Stimulated activated CD4-positive, alpha-beta T cell treated with anti-CD3 and anti-CD28 coated beads, Interleukin-2, amount 100 ng/mL, for 48 hours (primary cell): ENCODE measurements at regions not wholly inside any gene's neighbourhood (a gene's known extent, or its start where the extent isn't known, plus 50 kb on each side); places are given as distances from the start of the nearest gene placed in this dataset.
"Not testable (repeated sequence)": the region's sequence is repeated elsewhere in the genome, so short reads cannot be mapped to it uniquely, and the experiment has no call there.

Experiments
- DNase-seq, 2 donors: peaks; one replicate each; pipeline ENCODE4 v3.0.0-alpha.2; 2020

DNA sequence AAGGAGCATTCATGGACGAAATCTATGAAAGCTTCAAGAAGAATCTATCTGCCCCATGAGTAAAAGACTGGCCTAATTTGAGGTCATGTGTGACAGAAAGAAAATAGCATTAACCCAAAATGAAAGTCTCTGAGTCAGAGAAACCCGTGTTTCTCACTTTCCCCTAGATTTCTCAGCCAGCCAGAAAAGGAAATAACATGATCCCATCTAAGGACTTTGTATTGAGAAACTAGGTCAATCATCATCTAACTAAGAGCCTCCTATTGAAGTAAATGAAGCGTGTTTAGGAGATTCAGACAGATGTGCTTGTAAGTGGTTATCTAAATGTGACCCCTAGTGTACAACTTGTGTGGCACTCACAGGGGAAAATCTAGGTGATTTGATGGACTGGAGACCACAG, 77.3 kb upstream of the ZNF366 start:
- DNase-seq: no peak

DNA sequence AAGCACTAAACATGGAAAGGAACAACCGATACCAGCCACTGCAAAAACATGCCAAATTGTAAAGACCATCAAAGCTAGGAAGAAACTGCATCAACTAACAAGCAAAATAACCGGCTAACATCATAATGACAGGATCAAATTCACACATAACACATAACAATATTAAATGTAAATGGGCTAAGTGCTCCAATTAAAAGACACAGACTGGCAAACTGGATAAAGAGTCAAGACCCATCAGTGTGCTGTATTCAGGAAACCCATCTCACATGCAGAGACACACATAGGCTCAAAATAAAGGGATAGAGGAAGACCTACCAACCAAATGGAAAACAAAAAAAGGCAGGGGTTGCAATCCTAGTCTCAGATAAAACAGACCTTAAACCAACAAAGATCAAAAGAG, 72.1 kb upstream of the ZNF366 start:
- not testable (repeated sequence) for DNase-seq

DNA sequence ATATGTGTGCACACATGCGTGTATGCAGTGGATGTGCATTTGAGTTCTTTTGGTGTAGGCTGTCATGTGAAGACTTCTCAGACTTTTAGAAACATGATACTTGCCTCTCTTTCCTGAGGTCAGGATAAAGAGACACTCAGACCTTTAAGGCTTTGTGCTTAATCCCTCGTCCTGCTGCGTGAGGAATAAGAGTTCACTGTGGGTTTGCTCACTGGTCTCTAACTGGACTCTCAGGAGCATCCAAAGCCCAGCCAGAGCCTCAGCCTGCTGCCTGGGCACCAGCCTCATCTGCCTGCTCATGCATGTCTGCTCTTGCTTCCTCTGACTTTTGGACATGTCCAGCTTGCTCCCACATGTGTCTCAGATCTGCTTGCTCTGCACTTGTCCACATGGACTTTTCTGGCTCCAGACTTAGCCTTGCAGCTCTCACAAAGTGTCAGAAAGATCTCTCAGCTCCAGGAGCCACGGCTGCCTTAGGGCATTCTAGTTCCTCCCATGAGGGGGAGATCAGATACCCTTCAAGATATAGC, 65.1 kb upstream of the ZNF366 start:
- no peak for DNase-seq

DNA sequence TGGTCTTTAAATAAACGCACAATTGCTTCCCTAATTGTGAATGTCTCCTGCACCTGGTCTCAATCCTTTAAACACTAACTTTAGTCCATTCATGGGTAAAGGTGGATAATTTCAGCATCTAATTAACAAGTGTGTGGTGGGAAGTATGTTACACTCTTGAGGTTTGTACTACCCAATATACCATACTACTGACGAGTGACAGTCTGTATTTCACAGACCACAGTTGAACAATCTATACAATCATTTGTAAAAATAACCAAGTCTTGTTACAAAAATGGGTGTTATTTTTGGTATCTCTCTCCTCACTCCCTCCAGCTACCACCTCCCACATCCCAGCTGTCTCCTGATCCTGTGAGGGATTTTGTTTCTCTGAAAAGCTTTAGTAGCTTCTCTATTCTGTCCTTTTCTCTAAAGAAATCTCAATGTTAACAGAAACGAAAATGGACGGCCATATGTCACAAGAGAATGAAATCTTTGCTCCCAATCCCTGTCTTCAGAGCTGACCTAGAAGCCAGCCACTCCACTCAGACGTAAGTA, 62.3 kb upstream of the ZNF366 start:
- no peak for DNase-seq

DNA sequence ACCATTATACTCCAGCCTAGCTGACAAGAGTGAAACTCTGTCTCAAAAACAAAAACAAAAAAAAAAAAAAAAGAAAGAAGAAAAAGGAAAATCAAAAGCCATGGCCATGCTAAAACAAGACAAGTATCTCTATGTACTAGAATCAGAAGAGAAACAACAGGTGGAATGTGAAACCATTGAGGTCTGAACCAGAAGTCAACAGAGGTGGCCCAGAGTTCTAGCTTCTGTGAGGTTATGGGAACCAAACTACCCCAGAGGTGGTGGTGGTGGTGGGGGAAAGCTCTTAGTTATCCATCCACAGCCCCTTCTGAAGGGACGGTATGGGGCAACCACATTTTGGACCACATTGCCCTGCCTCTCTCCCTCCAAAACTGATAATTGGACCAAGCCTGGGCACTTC, 59.5 kb upstream of the ZNF366 start:
- DNase-seq: no peak

DNA sequence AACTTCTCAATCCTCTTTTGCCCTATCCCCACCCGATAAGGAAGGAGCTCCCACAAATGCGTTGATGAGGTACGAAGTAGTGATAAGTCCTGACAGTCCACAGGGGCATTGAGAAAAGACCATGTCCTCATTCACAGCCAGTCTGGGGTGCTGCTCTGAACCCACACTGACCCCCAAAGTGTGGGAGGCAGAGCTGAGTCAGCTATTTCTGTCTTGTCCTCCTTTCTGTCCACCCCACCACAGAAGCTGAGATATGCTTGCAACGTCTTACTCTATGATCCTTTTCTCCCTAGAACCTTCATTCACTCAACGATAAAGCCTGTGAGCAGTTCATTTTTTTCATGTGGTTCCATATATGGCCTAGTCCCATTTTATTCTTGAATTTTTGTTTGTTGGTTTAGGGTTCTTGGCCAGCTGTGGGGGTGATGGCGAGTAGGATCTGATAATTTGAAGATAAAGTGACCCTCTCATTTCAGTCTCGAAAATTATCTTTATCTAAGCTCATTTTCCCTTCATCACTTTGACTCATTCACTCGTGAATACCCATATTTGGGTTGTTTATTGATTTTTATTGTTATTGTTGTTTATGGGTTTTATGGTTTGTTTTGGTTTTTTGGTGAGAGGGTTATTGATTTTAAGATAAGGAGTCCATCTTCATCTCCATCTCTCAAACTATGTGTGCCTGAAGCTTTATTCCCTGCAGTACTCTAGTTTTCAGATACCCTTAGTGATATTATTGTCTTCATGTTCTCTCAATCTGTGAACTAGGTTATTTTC, 58.5 kb upstream of the ZNF366 start:
- DNase-seq: no peak

DNA sequence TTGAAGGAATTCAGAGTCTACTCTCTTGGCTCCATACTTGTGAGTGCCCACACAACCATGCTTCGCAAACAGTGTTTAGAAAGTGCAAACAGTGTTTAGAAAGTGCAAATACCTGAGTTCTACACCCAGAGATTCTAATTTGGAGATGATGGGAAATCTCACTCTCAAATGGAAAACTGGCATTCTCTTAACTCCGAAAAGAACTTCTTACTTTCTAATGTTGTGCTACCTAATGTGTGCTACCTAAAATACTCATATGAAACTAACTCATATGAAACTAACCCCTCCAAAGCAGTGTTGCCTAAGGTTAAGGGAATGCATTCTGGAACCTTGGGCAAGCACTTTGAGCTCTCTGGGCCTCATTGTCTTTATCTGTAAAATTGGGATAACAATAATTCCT, 55.5 kb upstream of the ZNF366 start:
- DNase-seq: no peak

DNA sequence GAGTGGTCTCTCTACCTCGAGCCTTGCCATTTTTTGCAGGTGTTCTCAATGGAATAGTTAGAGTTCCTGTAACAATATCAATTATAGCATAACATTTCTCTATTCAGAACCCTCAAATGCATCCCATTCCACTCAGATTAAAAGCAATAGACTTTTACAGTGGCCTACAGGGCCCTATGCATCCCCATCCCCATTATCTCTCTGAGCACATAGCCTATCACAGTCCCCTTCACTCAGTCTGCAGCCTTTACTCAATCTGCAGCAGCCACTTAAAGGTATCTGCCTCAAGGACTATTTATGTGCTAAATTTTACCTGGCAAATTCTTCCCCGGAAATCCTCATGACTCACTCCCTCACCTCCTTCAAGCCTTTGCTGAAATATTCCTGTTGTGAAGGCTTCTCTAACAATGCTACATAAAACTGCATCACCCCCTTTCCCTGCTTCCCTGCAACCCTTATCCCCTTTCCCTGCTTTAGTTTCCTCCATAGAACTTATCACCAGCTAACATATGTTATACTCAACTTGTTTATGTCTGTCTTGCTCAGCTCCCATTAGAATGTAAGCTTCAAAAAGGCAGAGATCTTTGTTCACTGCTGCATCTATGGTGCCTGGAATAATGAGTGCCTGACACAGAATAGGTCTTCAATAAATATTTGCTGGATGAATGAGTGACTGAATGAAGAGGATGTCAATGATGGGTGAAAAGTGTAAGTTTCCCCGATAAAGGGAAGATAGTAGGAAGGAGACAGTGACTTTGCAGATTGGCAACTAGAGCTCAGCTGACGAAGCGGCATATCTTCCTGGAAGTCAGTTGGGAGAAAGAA, 54.1 kb upstream of the ZNF366 start:
- no peak for DNase-seq

DNA sequence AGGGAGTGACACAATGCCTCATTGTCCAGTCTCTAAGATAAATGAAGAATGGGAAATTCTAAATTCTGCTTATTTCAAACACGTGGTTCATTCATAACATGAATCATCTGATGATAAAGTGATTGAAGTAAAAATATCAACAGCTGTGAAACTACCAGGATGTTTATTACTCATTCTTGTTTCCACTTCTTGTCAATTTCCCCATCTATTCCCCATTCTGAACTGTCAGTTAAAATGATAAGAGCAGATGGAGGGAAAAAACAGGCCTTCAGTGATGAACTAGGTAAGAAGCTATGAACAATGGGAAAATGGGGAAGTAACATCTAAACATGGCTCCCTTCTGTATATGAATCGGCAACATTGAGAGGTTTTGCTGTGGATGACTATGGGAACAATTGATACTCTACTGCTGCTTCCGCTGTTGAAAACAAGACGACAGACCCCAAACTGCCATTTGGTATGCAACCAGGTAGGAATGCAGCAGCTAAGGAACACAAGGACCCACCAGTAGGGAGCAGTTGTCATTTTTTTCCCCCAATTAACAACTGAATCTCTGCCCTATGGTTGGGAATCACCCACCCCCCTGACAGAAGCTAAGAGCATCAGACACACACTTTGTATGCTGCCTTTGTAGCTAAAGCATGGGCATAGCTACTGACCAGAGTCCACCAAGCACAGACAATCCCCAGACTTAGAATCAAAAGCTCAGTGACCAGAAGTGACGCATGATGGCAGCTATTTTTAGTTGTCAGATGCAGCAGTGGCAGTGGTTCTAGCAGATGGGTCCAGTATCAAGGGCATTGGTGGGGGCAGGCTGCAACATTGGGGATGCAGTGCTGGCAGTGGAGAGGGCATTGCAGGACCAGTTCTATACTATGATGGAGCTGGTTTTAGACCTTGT, 52.9 kb upstream of the ZNF366 start:
- no peak for DNase-seq

DNA sequence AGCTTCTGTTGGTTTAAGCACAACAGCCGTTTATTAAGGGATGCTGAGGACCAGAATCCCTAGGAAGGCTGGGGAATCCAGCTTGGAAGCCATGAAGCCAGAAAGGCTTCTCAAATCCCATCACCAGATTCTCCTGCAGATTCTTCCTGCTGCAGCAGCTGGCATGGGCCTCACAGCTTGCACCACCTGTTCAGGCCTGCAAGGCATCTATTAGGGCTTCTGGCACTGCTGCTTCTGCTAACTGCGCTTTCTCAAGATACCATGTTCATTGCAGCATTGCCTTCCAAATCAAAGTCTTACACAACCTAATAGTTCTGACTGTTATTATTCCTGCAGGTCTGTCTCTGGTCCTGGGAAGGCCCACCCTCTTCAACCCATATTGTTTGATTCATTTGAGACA, 51.2 kb upstream of the ZNF366 start:
- no peak for DNase-seq

DNA sequence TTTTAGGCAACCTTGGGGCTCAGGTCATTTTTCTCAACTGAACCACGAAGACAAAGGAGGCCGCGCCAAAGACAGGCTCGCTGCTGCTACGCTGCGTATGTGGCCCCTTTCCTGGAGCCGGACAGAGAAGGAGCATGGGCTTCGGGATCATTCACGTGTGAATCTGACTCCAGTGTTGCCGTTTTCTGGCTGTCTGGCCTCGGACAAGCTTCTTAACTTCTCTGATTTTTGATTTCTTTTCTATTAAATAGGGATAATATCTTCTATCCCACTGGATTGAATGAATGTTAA, 50.8 kb upstream of the ZNF366 start:
- no peak for DNase-seq

DNA sequence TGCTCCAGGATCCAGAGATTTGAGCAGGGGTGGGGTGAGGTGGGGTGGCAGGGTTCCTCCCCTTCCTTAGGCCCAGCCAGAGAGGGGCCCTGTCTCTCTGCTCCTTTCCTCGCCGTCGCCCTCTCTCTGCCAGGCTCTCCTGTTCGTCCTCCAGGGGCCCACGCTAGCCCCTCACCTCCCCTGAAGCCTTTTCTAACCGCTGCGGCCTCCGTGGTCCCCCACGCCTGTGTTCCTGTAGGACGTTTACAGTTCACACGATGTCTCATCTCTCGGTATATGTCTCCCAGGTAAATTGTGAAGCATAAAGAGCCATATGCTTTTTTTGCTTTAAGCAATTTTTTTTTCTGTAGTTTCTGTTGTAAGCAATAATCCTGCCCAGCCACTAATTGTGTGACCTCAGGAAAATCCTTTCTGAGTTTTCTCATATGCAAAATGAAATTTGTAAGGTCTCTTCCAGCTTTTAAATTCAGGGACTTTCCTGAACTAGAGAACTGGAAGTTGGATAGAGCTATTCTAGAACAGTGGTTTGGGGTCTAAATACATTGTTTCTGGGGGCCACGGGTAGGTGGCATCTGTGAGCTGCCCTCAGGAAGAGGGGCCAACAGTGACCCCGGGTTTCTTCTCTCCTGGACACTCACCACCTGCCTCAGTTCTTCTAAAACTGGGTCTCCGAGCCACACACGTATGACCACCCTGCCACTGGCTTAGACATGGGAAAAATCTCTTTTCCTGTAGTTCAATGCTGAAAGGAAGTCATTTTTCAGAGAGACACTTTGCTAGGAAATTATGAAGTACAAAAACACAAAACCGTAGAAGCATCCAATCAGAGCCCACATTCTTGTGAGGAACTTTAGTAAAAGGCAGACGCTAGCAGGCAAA, 50.2 kb upstream of the ZNF366 start:
- no peak for DNase-seq
